NK-92 (cell line): ENCODE measurements at regions not wholly inside any gene's neighbourhood (a gene's known extent, or its start where the extent isn't known, plus 50 kb on each side); places are given as distances from the start of the nearest gene placed in this dataset.

ENCODE experiments used
- DNase-seq: peaks from one replicate; lab custom pipeline; 2025; ENCODE audit not compliant: unreplicated experiment; lab: John Stamatoyannopoulos, UW

DNA sequence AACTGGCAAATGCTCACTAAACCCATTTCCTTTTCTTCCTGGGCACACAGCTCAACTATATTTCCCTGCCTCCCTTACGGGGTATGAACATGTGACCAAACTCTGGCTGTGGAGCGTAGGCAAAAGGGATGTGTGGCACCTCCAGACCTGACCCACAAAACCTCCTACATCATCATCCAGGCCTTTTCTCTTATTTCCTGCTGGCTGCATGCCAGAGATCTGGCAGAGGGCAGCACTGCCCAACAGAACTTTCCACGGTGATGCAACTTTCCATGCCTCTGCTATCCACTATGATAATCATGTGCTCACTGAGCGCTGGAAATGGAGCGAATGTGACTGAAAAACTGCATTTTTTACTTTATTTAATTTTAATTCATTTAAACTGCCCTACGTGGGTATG lies 99.6 kb upstream of the CACNA1E start:
- no peak for DNase-seq

DNA sequence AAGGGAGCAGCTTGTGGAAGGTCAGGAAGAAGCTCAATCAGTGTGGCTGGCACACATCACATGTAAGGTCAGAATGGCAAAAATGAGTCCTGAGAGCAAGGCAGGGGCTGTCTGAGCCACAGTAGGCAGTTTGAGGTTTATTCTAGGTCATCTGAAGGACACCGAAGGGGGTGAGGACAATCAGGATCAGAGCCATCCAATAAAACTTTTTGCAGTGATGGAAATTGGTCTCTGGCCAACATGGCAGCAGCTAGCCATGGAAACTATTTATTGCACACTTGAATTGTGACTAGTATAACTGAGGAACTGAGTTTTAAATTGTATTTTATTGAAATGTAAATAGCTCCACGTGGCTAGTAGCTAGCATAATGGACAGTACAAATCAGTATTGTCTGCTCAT lies 97.0 kb upstream of the CACNA1E start:
- no peak for DNase-seq

DNA sequence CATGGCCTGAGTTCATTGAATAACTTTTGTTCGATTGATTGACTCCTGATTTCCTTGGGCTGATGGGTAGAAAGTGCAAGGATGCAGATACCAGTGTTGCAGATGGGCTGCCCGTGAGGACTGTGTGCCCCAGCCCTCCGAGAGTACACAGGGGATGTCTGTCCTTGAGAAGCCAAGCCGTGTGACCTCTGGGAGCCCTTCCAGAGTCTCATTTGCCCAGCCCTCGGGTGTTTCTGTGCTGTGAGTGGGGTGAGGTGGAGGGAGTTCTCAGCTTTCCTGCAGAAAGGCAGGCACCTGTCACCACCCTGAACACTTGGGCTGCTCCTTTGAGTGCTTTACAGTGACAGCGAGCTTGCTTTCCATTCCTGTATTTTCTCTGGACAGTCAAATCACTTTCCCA lies 96.4 kb upstream of the CACNA1E start:
- no peak for DNase-seq

DNA sequence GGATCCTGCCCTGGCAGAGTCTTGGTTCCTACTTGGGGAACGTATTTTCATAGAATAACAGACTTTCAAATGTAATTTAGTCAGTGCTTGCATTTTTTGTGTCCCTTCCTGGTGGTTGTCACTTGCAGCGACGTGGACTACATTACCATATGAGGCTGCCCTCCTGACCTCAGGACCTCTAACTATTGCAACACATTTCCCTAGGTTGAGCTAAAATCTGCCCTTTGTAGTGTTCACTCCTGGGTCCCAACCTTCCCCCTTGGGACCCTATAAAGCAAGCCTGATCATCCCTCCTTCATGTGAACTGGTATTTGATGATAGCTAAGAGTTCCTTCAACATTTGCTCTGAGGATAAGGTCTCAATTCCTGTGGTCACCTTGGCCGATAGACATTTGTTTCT lies 95.6 kb upstream of the CACNA1E start:
- DNase-seq = no peak

DNA sequence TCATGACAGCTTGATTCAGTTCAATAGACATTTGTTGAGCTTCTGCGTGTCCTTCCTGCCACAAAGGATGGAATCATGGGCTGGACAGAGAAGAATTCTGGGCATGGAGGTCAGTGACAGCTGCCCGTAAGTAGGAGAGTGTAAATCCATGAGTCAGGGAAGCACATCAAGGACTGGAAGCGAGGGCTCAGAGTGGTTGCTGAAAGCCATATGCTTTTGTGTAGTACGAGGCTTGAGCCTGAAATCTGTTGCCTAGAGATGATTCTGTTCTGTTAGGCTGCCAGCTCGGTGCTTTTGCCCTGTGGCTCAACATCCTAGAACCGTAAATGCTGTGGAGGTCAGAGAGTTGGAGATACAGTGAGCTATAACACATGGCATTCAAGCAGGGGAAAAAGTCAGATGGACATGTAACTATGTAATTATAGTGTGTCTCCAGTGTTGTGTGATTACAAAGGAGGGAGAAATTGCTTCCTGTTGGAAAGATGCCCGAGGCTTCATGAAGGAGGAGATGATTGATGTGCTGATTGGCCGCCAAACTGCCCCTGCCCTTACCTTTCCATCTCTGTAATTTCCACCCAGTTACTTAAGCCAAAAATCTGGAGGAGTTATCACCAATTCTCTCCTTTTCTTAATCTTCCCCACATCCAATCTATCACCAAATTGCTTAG lies 92.8 kb upstream of the CACNA1E start:
- no peak for DNase-seq

DNA sequence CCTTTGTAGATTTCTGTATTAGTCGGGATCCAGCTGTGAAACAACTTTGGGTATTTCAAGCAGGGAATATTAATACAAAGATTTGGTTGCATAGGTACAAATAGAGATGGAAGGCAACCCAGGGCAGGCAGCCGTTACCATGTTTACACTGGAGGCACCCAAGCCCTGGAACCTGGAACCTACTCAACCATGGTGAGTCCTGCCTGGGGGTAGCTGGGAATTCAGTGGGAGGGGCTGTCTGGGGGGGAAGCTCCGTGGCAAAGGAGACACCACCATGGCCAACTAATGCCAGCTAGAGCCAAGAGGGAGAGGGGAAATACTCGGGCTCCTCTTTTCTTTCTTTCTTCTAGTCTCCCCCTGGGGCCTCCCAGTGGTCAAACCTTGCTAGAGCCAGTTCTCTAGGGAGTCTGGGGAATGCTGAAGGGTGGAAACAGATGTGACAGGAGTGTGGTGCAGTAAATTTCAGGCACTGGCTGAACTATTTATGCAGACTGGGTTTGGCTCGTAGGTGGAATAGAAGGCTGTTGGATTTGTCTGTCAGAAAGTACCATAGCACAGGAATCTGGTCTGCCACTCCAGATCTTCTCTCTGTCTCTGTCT lies 91.9 kb upstream of the CACNA1E start:
- DNase-seq = no peak

DNA sequence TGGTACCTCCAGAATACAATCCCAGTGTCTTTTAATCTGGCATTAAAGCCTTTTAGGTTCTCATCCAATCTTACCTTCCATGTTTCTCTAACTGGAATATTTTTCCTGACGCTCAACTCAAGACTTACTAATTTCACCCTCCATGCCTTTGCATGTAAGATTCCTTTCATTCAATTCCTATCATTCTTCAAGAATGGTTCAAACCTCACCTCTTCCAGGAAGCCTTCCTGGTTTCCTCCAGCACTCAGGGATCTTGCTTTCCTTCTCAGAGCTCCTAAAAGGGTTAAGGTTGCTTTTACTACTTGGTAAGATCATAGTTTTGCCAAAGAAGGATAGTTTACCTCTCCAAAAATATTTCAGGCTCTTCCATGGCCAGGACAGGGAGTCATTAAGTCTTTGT lies 91.2 kb upstream of the CACNA1E start:
- no peak for DNase-seq

DNA sequence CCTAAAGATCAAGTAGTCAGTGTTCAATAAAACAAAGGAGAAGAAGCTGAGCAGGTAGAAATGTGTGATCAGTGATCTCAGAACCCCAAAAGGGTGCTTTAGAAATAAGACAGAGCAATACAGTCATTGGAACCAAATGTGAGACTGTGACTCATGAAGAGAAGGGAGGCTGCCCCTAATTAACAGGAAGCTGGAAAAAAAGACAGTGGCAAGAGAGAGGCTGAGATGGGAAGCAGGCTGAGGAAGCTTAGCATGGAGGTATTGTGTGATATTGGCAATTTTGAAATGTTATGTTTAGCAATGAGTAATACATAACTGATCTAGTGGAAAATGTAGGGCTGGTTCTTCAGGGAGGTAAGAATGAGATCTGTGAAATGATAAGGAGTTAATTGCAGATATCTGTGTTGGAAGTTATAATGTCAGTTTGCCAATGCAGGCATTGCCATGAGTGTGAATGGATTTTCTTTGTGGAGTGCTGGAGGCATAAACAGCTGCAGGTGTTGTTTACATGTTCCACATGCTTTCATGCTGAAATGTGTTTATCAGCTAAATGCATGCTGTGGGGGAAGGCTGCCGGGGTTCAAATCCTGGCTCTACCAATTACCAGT lies 90.6 kb upstream of the CACNA1E start:
- DNase-seq = no peak

DNA sequence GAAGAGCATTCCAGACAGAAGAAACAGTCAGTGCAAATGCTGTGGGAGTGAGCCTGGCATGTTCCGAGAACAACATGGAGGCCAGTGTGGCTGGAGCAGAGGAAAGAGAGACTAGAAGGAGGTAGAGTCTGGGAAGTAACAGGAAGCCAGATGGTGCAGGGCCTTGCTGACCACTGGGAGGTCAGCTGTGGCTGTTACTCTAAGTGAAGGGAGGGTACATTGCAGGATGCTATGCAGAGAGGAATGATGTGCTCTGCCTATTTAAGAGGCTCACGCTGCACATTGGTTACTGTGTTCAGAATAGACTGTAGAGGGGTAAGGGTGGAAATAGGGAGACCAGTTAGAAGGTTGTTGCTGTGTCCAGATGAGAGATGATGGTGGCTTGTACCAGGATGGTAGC lies 88.6 kb upstream of the CACNA1E start:
- no peak for DNase-seq

DNA sequence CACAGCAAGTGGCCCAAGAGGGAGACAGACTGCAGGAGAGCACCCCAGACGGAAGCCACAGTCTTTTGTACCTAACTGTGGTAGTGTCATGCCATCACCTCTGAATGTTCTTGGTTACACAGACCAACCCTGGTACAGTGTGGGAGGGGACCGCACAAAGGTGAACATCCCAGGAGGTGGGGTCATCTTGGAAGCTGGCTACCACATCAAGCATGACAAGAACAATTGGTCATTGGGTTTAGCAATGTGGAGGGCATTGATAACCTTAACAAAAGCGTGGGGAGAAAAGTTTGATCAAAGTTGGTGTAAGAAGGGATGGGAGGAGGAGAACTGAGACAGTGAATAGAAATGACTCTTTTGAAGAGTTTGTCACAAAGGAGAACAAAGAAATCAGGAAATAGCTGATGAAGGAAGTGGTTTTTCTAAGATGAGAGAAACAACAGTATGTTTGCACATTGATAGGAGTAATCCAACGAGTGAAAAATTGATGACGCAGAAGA lies 87.1 kb upstream of the CACNA1E start:
- no peak for DNase-seq

DNA sequence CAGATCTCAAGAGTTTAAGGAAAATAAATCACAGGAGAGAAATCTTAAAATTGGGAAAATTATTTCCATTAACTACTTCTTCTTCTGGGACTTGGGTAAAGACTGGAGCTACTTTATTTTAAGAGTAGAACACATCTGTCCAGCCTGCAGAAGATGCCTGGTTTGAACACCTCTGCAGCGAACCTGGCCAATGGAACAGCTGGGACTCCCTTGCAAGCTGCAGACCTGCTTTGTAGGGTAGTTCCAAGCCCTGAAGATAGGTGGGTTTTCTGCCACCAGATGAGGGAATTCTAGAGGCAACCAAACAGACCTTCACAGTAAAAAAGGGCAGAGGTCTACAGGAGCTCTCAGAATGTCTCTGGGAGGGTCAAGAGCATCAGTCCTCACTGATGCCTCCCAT lies 86.5 kb upstream of the CACNA1E start:
- no peak for DNase-seq

DNA sequence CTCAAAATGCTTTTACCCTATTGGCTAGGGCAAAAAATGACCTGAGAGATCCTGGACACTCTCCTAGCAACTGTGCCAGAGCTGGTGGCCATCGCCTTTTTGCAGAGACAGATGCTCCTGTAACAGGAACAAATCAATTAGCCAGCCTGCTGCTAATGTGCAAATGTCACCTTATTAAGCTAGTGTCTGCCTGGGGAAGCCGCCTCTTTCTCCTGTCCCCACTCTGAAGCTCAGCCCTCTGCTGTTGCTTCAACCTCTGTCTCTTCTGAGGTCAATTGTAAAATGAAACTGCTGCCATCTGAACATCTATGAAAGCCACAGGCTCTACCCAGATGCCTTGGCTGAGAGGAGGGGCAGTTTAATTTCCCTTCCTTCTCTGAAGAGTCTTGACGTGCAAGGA lies 85.5 kb upstream of the CACNA1E start:
- no peak for DNase-seq

DNA sequence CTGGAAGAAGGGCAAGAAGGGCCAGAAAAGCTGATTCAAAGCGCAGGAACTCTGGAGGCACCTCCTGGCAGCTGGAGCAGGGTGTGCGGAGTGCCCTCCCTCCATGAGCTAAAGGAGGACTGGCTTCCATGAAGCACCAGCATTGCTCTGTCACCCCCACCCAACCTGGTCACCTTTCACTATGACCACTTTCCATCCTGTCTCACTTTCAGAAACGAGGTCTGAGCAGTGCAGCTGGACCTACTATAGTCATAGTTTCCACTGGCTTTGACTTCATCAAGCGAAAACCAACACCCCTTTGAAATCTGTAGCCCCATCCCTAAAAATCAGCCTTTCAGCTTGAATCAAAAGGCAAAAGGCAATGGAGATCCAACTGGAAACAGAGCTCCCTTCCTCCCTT lies 84.8 kb upstream of the CACNA1E start:
- no peak for DNase-seq

DNA sequence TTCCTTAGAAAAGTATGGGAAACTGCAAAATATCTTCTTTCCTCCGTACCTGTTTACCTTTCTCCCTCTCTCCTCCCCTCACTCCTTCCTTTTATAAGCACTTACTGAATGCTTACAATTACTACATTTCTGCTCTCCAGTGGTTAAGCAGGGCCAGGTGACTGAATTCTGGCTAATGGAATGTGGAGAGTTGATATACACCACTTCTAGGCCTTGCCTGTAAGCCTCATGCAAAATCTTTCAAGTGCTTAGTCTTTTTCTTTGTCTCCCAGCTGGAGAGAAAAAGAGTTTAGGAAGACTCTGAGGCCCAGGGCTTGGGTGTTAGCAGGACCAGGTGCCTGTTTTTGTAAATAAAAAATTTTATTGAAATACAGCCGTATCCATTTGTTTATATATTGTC lies 77.7 kb upstream of the CACNA1E start:
- DNase-seq = no peak

DNA sequence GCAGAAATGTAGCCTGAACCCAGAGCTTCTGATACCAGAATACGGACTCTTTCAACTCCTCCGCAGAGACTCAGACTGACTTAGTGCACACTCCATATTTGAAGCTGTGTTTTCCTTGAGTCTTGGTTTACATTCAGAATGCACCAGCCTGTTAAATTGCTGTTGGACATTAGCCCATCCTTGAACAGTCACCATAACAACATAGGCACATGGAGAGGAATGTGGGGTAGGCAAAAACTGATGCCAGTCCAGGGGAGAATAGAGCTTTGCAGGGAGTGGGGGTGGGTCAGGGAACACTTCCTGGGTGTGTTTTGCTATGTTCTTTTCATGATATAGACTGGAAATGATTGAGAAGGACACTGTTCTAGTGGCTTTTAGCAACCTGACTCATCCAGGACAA lies 76.3 kb upstream of the CACNA1E start:
- no peak for DNase-seq

DNA sequence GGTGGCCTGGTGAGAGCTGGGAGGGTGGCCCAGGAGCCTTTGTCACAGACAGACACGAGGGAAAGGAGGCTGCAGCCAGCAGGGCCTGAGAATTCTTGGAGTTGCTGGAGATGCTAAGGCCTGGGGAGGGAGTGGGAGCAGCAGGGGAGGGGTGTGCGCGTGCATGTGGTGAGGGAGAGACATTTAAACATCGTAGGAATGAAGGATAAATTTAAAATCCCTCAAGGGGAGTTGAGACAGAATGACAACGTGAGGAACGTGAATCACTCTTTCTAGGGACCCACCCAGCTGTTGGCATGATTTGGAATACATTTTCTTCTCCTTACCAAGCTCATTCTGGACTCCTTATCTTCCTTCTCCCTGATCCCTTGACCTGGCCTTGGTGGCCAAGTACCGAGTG lies 73.3 kb upstream of the CACNA1E start:
- DNase-seq = no peak

DNA sequence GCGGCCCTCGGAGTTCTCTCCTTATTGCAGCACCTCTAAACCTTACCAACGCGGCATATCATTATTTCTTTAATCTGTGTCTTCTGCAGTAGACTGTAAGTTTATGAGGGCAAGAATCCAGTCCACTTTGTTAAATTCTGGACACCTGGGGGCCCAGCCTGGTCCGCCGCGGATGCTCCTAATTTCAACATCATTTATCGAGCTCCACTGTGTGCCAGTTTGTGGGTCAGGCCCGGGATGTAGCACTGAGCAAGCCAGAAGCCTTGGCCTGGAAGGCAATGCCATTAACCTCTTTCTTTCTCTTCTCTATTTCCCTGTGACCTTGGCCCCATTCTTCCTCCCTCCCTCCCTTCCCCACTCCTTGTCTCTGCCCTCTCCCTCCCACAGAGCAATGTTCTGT lies 70.6 kb upstream of the CACNA1E start:
- DNase-seq = no peak

DNA sequence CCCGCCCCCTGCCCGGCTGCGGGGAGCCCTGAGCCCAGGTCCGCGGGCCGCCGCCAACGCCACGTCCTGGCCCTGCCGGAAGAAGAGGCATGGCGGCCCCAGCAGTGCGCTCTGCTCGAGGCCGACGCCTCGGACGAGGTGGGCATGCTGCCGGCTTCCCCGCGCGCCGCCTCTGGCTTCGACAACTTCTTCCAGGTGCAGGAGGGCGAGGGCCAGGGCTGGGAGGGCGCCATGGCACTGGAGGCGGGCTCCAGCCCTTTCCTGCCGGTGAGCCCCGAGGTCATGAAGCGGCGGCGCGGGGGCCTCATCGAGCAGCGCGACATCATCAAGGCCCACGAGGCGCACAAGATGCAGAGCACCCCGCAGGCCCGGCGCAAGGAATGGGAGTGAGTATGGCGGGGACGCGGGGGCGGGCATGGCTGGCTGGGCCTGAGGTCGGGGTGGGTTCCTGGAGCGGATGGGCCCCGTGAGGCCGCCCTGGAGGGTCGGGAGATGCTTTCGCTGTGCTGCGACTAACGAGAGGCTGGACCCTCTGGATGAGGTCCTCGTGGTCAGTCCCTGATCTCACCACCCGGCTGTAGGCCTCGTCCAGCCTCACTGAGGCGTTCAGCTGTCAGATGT lies 70.0 kb upstream of the CACNA1E start:
- no peak for DNase-seq

DNA sequence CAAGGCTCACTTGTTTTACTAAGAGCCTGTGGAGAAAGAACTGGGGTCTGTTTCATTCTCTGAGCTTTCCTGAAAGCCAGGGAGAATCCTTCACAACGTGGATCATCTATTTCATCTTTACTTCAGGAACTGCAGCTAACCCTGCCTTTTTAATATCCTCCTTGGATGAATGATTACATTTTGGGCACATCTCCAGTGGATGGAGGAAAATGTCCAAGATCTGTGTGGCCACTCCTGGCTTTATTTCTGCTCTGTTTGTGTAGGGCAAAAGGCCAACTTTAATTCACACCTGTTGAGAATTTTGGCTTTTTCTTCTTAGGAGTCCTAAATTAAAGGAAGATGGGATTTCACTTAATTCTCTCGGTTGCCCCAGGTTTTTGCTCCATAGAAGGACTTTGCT lies 69.5 kb upstream of the CACNA1E start:
- DNase-seq = no peak

DNA sequence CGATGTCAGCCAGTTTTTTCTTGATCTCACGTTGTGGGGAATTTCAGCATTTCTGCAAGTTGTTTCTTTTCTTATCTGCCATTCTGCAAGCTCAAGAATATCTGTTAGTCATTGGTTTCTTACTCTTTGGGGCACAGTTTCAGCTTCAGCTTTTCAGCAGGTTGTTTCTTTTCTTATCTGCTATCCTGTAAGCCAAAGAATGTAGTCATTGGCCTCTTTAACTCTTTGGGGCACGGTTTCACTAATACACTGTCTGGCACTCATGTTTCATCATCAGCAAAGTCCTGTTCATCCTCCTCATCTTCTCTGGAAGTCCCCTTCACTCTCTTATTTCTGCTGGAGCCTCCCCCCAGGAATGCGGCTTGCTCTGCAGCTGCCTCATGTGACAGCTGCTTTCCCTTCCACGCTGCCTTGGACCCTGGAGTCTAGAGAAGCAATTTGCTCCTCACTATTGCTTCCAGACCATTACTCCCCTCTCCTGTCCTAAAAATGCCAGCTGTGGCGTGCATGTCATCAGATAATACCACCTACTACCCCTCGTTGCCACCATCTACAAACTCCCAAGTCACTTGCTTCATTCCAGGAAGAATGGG lies 67.0 kb upstream of the CACNA1E start:
- DNase-seq = no peak

DNA sequence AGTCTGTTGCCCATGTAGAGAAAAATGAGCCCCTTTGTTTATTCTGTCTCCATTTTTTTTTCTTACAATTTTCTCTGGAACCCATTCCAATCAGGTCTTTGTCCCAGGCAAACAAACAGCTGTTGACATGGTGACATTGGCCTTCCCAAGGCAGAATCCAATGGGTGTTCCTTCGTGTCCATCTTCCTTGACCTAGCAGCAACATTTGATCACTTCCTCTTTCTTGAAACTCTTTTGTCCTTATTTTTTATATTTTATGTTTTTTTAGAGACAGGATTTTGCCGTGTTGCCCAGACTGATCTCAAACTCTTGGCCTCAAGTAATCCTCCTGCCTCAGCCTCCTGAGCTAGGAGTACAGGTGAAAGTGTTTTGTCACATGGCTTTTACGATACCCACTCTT lies 65.4 kb upstream of the CACNA1E start:
- no peak for DNase-seq
